C4-2B (cell line): ENCODE measurements at regions not wholly inside any gene's neighbourhood (a gene's known extent, or its start where the extent isn't known, plus 50 kb on each side); places are given as distances from the start of the nearest gene placed in this dataset.

Experiments used
- H3K27ac ChIP-seq: fragments of 450-650 bp; 2 replicates; pipeline ENCODE4 v1.5.1; 2017
- ZFX ChIP-seq: fragments of 450-650 bp; IDR thresholded peaks from 2 replicates; pipeline ENCODE4 v1.6.1; 2017
- TF ChIP-seq, protein P1 (sequence below): fragments of 450-650 bp; conservative IDR thresholded peaks from 2 replicates; pipeline ENCODE4 v1.5.1; 2017; ENCODE audit warnings: mild to moderate bottlenecking

GRCh38 chr2:191760655-191761262 is 82.8 kb downstream of the NABP1 start:
- no peak for TF ChIP-seq ZFX
- TF ChIP-seq, protein P1, sequence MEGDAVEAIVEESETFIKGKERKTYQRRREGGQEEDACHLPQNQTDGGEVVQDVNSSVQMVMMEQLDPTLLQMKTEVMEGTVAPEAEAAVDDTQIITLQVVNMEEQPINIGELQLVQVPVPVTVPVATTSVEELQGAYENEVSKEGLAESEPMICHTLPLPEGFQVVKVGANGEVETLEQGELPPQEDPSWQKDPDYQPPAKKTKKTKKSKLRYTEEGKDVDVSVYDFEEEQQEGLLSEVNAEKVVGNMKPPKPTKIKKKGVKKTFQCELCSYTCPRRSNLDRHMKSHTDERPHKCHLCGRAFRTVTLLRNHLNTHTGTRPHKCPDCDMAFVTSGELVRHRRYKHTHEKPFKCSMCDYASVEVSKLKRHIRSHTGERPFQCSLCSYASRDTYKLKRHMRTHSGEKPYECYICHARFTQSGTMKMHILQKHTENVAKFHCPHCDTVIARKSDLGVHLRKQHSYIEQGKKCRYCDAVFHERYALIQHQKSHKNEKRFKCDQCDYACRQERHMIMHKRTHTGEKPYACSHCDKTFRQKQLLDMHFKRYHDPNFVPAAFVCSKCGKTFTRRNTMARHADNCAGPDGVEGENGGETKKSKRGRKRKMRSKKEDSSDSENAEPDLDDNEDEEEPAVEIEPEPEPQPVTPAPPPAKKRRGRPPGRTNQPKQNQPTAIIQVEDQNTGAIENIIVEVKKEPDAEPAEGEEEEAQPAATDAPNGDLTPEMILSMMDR, result no peak
- H3K27ac ChIP-seq, result no peak overlapping the region

GRCh38 chr2:191773136-191773535 is 73.8 kb downstream of the CAVIN2 start:
- no peak for TF ChIP-seq ZFX
- TF ChIP-seq, protein P1, result no peak
- H3K27ac ChIP-seq, result no peak overlapping the region

- TF ChIP-seq ZFX, result no peak
- TF ChIP-seq, protein P1, result no peak
- no peak overlapping the region for H3K27ac ChIP-seq
These were observed 69.5 kb downstream of the CAVIN2 start for GRCh38 chr2:191777351-191777750.

DNA sequence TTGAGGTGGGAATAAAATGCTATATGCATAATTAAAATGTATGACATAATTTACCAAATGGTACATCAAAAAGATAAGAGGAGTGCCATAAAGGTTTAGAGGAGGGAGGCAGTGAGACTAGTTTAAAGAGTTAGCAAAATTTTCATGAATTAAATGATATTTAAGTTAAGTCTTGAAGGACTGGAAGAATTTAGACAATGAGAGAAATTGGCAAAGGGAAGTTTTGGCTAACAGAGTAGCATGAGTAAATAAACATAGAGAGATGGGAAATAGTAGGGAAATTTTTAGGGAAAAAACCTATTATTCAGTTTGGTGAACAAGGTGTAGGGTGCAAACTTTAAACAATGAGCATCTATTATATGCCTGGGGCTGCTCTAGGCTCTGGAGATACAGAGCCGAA is 68.8 kb downstream of the CAVIN2 start:
- H3K27ac ChIP-seq, result no peak overlapping the region
- no peak for TF ChIP-seq ZFX
- TF ChIP-seq, protein P1, result no peak

DNA sequence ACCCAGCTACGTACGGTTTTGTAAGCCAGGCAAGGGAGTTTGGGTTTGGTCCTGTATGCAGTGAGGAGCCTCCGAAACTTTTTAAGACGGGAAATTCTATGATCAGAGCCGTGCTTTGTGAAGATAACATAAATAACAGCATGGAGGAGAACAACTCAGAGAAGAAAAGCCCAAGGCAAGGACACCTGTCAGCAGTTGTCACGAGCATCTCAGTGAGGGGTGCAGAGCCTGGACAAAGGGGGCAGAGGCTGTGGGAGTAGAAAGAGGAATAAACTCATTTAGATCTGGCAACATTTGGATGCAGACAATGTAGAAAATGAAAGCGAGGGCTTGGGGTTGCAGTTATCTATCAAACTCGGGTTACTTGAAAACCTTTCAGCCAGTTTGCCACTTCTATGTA is 64.5 kb downstream of the CAVIN2 start:
- no peak for TF ChIP-seq ZFX
- TF ChIP-seq, protein P1, result no peak
- H3K27ac ChIP-seq, result no peak overlapping the region

GRCh38 chr2:191783416-191783815 is 63.5 kb downstream of the CAVIN2 start:
- no peak overlapping the region for H3K27ac ChIP-seq
- TF ChIP-seq ZFX, result no peak
- TF ChIP-seq, protein P1, result no peak
